NCI-H146 (cell line): ENCODE measurements at regions not wholly inside any gene's neighbourhood (a gene's known extent, or its start where the extent isn't known, plus 50 kb on each side); places are given as distances from the start of the nearest gene placed in this dataset.
"Not testable (repeated sequence)": the region's sequence is repeated elsewhere in the genome, so short reads cannot be mapped to it uniquely, and the experiment has no call there.

Source experiments
- DNase-seq: peaks from one replicate; lab custom pipeline; 2025; lab: John Stamatoyannopoulos, UW

- no peak for DNase-seq
Measured at GRCh38 chr18:61676773-61677434, 215.9 kb downstream of the RNF152 start.

- no peak for DNase-seq
Measured at GRCh38 chr18:61669320-61669719, 223.5 kb downstream of the RNF152 start.

- peak; percentile 21 for DNase-seq
Measured at GRCh38 chr18:61666876-61667590, 225.8 kb downstream of the RNF152 start.

- no peak for DNase-seq
Measured at GRCh38 chr18:61664419-61665084, 228.3 kb downstream of the RNF152 start.

- DNase-seq: no peak
Measured at GRCh38 chr18:61662726-61663125, 230.1 kb downstream of the RNF152 start.

GRCh38 chr18:61658431-61658830 is 234.4 kb downstream of the RNF152 start:
- no peak for DNase-seq

GRCh38 chr18:61657066-61657732 is 235.6 kb downstream of the RNF152 start:
- DNase-seq: no peak

- no peak for DNase-seq
Measured at GRCh38 chr18:61655630-61656029, 237.2 kb downstream of the RNF152 start.

GRCh38 chr18:61653823-61654551 is 238.8 kb downstream of the RNF152 start:
- no peak for DNase-seq

- DNase-seq: peak; percentile 46
Measured at GRCh38 chr18:61651880-61652268, 240.9 kb downstream of the RNF152 start.

GRCh38 chr18:61651145-61651879 is 241.5 kb downstream of the RNF152 start:
- no peak for DNase-seq

- no peak for DNase-seq
Measured at GRCh38 chr18:61643884-61644647, 248.7 kb downstream of the RNF152 start.

GRCh38 chr18:61639886-61640285 is 252.9 kb downstream of the RNF152 start:
- no peak for DNase-seq

GRCh38 chr18:61637905-61638595 is 254.8 kb downstream of the RNF152 start:
- DNase-seq: no peak

- DNase-seq: peak; percentile 72
Measured at GRCh38 chr18:61637319-61637718, 255.5 kb downstream of the RNF152 start.

- DNase-seq: peak; percentile 90
Measured at GRCh38 chr18:61635901-61636528, 256.8 kb downstream of the RNF152 start.

- no peak for DNase-seq
Measured at GRCh38 chr18:61628085-61628484, 264.7 kb downstream of the RNF152 start.

GRCh38 chr18:61624631-61625030 is 268.2 kb downstream of the RNF152 start:
- DNase-seq: not testable (repeated sequence)

- no peak for DNase-seq
Measured at GRCh38 chr18:61619783-61620182, 273.0 kb downstream of the RNF152 start.
